Stimulated activated CD8-positive, alpha-beta memory T cell treated with anti-CD3 and anti-CD28 coated beads, Interleukin-4, amount 100 ng/mL, for 24 hours (primary cell): ENCODE measurements at regions not wholly inside any gene's neighbourhood (a gene's known extent, or its start where the extent isn't known, plus 50 kb on each side); places are given as distances from the start of the nearest gene placed in this dataset.

Experiments used
- DNase-seq: peaks from one replicate; pipeline ENCODE4 v3.0.0-alpha.2; 2020; ENCODE audit warnings: low read depth

- no peak for DNase-seq
These were observed 391.4 kb downstream of the SH3GL2 start for GRCh38 chr9:17970277-17970676.

GRCh38 chr9:17978773-17979172, 399.9 kb downstream of the SH3GL2 start:
- no peak for DNase-seq

DNA sequence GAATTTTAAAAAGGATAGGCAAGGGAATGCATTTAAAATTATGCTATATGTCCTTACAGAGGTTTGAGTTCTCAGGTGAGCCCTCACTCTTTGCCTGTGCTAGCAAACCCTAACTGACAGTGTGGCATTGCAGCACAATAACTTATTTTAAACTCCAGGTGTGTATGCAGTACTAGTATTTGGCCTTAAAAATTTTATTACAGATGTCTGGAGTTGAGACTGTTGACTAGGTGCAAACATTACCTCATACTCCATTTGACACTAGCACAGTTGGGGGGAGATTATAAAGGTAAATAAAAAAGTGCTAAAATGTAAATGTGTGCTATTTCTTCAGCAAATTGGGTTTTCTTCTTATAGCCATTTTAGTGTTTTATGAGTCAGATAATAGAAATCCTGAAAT, 407.7 kb downstream of the SH3GL2 start:
- no peak for DNase-seq

- no peak for DNase-seq
These were observed 408.3 kb downstream of the SH3GL2 start for GRCh38 chr9:17987189-17987588.

DNA sequence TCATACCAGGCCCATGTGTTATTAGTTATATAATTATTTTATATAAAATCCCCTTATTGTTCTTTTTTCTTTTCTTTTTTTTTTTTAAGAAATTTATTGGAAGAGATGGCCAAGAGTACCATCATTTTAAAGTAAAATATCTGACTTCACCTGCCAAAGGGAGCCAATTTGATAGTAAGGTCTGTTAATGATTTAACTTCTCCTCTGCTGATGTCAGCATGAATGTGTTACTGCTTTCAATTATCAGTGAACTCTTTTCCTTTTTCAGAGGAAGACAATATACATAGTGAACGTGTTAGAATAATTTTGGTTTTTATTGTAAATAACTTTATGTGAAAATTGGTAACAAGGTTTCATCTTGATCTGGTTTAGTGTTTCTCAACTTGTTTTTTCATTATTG, 409.6 kb downstream of the SH3GL2 start:
- DNase-seq = no peak

DNA sequence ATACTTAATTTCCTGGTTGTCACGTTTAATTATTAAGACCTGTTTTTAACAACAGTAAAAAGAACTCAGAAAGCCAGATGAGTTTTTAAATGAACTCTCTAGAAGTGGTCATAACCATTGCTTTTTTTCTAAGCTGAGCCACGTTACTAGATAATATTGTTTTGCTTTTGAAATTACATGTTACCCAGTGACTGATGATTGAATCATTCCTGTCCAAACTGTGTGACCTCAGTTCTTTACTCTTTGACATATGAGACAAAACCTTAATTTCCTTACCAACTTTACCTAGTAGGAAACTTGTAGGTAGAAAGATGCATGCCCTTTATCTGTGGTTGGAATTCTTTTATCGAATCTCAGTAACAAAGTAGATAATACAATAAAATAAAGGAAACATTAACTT, 411.7 kb downstream of the SH3GL2 start:
- no peak for DNase-seq

- no peak for DNase-seq
These were observed 414.2 kb downstream of the SH3GL2 start for GRCh38 chr9:17993024-17993423.

- DNase-seq = no peak
These were observed 416.0 kb downstream of the SH3GL2 start for GRCh38 chr9:17994695-17995425.

- DNase-seq = no peak
These were observed 417.9 kb downstream of the SH3GL2 start for GRCh38 chr9:17996728-17997127.

DNA sequence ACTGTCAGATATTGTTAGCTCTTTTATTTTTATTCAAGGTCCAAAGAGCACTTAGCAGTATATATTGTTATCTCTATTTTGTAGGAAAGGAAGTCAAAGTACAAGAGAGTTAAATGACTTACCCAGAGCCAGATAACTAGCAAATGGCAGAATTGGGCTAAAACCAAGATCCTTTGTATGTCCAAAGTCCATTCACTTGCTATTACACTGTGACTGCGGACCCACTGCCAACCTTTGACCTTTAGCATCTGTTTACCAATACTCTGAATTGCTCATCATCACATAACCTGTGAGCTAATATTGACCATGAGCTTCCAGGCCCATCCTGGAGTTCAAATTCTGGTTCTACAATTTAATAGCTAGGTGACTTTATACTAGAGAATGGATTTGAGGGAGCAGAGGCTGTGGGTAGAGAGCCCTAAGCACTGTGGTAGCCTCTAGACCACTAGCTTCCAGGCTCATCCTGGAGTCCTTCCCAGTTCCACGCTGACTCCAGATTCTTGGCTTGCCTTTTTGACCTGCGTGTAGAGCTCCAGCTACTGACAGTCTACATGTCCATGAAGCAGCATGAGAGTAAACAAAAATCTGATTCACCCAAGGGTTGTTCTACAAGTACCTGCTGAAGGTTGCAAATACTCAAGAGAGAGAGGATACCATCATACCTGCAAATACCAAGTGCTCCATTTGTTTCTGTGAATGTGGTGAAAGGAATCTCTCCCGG, 424.0 kb downstream of the SH3GL2 start:
- no peak for DNase-seq

DNA sequence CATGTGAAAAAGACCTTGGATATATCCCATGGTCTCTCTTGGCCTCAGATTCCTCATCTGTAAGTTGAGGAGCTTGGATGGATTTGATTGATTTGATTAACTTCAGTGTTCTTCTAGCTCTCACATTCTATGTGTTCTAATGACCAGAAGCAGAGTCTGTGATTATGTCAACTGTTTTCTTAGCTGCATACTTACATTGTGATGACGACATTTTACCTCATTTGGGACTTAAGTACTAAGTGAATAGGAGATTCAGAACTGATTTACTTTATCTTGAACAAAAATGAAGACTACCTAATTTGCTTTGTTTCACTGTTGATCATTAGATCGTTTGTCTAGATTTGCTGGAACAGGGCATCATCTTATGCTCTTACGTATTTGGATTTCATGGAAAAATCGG, 427.7 kb downstream of the SH3GL2 start:
- no peak for DNase-seq

DNA sequence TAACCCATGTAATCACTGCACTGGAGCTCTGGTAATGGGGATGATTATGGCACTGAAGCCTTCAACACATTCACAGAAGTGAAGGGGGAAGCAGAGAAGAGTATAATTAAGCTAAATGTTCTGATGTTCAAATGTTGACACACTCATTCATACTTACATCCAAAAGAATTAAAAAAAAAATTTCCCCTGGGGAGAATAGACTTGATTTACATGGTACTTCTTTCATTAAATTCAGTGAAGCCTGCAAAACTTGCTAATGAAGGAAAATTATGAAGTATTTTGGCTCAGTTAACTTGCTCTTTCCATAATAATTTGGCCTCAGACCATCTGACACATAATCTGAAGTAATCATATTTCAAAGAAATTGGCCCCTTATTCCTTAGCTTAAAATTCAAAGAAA, 428.8 kb downstream of the SH3GL2 start:
- DNase-seq = no peak

DNA sequence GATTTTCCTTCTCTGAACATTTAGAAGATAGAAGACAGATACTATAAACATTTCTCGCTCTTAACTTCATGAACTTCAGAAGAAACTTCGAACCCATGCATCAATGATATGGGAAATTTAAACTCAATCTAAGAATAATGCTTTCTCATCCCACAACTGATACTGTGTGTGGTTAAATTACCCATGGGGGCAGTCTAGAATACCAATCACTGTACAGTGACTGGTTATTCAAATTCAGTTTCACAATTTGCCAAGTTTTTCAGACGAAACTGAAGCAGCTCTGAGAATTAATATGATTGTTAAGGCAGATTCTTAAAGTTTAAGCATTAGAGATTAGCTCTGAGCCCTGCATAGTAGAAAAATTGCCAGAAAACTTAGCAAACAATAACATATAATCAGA, 431.0 kb downstream of the SH3GL2 start:
- no peak for DNase-seq

DNA sequence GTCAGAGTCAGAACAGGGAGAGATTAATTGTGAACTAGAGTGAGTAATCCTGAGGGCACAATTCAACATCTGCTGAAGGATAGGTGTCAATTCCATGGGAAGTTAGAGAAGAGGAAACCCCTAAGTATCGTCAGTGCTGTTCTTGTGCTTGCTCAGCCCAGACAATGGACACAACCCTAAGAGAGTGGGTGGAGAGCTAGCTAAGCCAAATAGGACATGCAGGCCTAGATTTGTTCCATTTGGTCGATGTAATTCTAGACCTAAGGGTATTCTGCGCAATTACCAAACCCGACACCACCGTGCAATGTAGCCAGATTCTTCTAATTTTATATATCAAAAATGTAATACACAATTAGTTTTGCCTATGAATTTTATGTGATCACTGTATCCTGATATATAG, 431.6 kb downstream of the SH3GL2 start:
- DNase-seq = no peak

DNA sequence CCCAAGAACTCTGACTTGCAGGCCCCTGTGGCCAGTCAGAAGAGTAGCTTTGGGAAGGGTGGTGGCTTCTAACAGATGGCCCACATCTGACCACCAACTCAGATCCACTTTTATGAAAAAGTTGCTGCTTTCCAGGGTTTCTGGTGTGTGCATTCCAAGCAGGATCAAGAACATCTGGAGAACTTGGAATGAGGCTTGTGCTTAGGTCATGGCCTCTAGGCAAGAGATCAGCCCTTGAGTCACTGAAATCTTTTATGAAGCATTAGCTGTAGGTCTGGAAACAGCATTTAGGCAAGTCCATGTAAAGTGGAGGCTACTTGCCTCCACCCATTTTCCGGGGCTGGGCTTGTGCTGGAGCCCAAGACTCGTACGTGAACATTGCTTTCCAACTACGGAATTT, 433.3 kb downstream of the SH3GL2 start:
- no peak for DNase-seq

GRCh38 chr9:18014556-18014955, 435.7 kb downstream of the SH3GL2 start:
- DNase-seq = no peak

GRCh38 chr9:18015116-18015515, 436.2 kb downstream of the SH3GL2 start:
- DNase-seq = no peak

DNA sequence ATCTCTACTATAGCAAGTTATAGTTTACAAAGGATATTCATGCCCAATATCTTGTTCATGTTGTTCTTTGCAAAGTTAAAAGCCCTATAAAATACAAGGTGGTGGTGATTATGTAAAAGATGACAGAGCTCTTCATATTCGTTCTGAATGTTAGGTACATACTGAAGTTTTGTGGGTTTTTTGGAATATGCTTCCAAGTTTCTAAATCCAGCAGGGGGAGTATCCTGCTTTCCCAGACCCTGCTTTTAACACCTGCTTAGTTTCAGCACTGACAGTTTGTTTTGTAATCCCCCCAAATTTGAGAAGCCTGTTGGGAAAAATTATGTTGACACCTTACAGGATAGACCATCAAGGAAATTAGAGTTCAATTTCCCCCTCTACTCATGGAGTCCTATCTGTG, 438.3 kb downstream of the SH3GL2 start:
- DNase-seq = no peak

DNA sequence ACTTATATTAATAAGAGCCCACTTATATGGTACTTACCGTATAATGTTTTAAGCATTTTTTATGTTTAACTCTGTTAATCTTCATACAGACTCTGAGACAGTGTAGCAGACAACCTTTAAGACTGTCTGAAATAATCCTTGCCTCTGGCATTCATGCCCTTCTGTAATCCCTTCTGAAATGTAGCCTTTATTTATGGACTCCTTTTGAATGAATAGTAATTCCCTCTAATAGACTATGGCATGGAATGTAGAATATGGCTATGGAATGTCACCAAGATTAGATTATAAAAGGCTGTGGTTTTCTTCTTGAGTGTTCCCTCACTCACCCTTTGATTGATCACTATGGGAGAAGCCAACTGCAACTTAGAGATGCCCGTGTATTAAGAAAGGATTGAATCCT, 439.4 kb downstream of the SH3GL2 start:
- DNase-seq = no peak

DNA sequence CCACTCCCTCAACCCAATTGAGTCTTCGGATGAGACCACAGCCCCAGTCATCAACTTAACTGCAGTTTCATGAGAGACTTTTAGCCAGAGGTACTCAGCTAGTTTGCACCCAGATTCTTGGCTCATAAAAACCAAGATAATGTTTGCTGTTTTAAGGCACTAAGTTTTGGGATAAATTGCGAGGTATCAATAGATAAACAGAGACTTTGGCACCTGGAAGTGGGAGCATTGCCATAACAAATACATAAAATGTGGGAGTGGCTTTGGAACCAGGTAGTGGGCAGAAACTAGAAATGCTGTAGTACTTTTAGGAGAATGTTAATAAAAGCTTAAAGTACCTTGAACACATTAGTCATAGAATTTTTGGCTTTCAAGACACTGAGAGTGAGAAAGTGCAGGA, 439.8 kb downstream of the SH3GL2 start:
- no peak for DNase-seq

- DNase-seq = no peak
These were observed 441.4 kb downstream of the SH3GL2 start for GRCh38 chr9:18020121-18020745.

GRCh38 chr9:18022642-18023041, 443.8 kb downstream of the SH3GL2 start:
- no peak for DNase-seq

- DNase-seq = no peak
These were observed 444.5 kb downstream of the SH3GL2 start for GRCh38 chr9:18023332-18023731.
